HG03457 (cell line): ENCODE measurements at regions not wholly inside any gene's neighbourhood (a gene's known extent, or its start where the extent isn't known, plus 50 kb on each side); places are given as distances from the start of the nearest gene placed in this dataset.

Experiments used
- ATAC-seq: cut with Tn5 transposase; IDR thresholded peaks from one replicate; pipeline ENCODE4 v1.9.1; 2021; ENCODE audit warnings: moderate number of reproducible peaks; ENCODE audit not compliant: unreplicated experiment

GRCh38 chr2:58686776-58687175 lies 445.7 kb upstream of the FANCL start:
- ATAC-seq: no peak

GRCh38 chr2:58680755-58681310 lies 439.7 kb upstream of the FANCL start:
- ATAC-seq: no peak

GRCh38 chr2:58677748-58678147 lies 436.6 kb upstream of the FANCL start:
- no peak for ATAC-seq

GRCh38 chr2:58671675-58672074 lies 430.6 kb upstream of the FANCL start:
- no peak for ATAC-seq

- no peak for ATAC-seq
Measured at GRCh38 chr2:58669998-58670397, 428.9 kb upstream of the FANCL start.

GRCh38 chr2:58667137-58667774 lies 426.1 kb upstream of the FANCL start:
- no peak for ATAC-seq

- no peak for ATAC-seq
Measured at GRCh38 chr2:58666323-58666970, 425.3 kb upstream of the FANCL start.

GRCh38 chr2:58665154-58665553 lies 424.0 kb upstream of the FANCL start:
- no peak for ATAC-seq

GRCh38 chr2:58664523-58665151 lies 423.5 kb upstream of the FANCL start:
- no peak for ATAC-seq

- ATAC-seq: no peak
Measured at GRCh38 chr2:58660046-58660445, 418.9 kb upstream of the FANCL start.

- no peak for ATAC-seq
Measured at GRCh38 chr2:58655152-58655551, 414.0 kb upstream of the FANCL start.

GRCh38 chr2:58651930-58652329 lies 410.8 kb upstream of the FANCL start:
- no peak for ATAC-seq

GRCh38 chr2:58650781-58651180 lies 409.7 kb upstream of the FANCL start:
- ATAC-seq: no peak

- no peak for ATAC-seq
Measured at GRCh38 chr2:58649756-58650155, 408.6 kb upstream of the FANCL start.

- ATAC-seq: no peak
Measured at GRCh38 chr2:58645017-58645416, 403.9 kb upstream of the FANCL start.

- ATAC-seq: no peak
Measured at GRCh38 chr2:58644451-58644850, 403.3 kb upstream of the FANCL start.

- ATAC-seq: no peak
Measured at GRCh38 chr2:58641001-58641400, 399.9 kb upstream of the FANCL start.

- ATAC-seq: no peak
Measured at GRCh38 chr2:58640042-58640441, 398.9 kb upstream of the FANCL start.

- no peak for ATAC-seq
Measured at GRCh38 chr2:58638256-58638805, 397.2 kb upstream of the FANCL start.

- no peak for ATAC-seq
Measured at GRCh38 chr2:58636872-58637271, 395.7 kb upstream of the FANCL start.

GRCh38 chr2:58635801-58636375 lies 394.8 kb upstream of the FANCL start:
- no peak for ATAC-seq
